ENCODE measurements at regions not wholly inside any gene's neighbourhood (a gene's known extent, or its start where the extent isn't known, plus 50 kb on each side); places are given as distances from the start of the nearest gene placed in this dataset.

DNA sequence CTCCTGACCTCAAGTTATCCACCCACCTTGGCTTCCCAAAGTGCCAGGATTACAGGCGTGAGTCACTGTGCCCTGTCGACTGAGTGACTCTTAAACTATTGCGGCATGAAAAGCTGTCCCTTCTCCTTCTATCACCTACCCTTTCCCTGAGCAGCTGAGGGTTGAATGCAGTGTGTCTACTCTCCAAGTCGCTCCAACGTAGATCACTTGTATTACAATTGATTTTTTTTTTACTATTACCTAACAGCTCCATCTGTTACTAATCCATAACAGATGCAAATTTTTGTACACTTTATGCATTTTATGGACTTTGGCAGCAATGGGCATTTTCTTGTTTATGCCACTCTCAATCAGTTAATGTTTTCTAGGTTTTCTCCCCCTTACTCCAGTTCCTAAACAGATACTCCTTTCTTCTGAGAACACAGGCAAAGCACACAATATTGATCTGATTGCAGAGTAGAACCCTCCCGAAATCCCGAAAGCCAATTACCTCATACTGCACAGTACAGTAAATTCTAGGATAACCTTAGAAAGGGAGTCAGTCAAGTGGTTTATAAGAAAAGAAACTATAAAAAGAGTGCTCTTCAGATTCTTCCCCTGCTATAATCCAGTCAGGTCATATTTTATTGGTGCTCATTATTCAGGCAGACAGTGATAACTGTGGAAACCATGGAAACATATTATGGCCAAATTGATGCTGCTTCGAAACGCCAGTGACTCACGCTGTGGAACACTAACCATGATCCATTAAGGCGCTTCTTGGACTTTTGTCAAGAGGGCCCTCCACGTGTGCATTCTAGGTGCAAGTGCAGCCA is 273.0 kb downstream of the ADGB start (continued):
- no peak for TF ChIP-seq GABPB1 (CRISPR knock-in tag; IDR thresholded peaks at IDR 0.05)
- 0 out of 2 replicates have a peak, but pooled peaks have one; percentile 12 for TF ChIP-seq POGZ (CRISPR knock-in tag; IDR thresholded peaks at IDR 0.05)
- TF ChIP-seq, protein P1, sequence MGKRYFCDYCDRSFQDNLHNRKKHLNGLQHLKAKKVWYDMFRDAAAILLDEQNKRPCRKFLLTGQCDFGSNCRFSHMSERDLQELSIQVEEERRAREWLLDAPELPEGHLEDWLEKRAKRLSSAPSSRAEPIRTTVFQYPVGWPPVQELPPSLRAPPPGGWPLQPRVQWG (CRISPR knock-in tag; IDR thresholded peaks at IDR 0.05; ENCODE audit: borderline replicate concordance, low read depth), result no peak
- TF ChIP-seq SMYD3 (CRISPR knock-in tag; IDR thresholded peaks at IDR 0.05), result no peak
- peak; percentile 43; the same call in 1 of the 2 replicates for TF ChIP-seq ONECUT2 (CRISPR knock-in tag; IDR thresholded peaks at IDR 0.05)
- TF ChIP-seq ZNF552 (CRISPR knock-in tag; IDR thresholded peaks at IDR 0.05; ENCODE audit: borderline replicate concordance), result no peak
- no peak for TF ChIP-seq PTBP1 (IDR thresholded peaks at IDR 0.05; ENCODE audit: low read depth, low read length, poor library complexity, severe bottlenecking)
- TF ChIP-seq, protein P2, sequence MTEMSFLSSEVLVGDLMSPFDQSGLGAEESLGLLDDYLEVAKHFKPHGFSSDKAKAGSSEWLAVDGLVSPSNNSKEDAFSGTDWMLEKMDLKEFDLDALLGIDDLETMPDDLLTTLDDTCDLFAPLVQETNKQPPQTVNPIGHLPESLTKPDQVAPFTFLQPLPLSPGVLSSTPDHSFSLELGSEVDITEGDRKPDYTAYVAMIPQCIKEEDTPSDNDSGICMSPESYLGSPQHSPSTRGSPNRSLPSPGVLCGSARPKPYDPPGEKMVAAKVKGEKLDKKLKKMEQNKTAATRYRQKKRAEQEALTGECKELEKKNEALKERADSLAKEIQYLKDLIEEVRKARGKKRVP (CRISPR knock-in tag; IDR thresholded peaks at IDR 0.05), result peak in 1 of 2 experiments; percentile 36; a peak in 1 of 4 replicates
- TF ChIP-seq NFE2L1 (CRISPR knock-in tag; IDR thresholded peaks at IDR 0.05; ENCODE audit: borderline replicate concordance), result no peak
- TF ChIP-seq ZNF253 (CRISPR knock-in tag; IDR thresholded peaks at IDR 0.05; ENCODE audit: borderline replicate concordance), result no peak
- no peak for TF ChIP-seq FOXP1 (IDR thresholded peaks at IDR 0.05)
- peak; percentile 20; the same call in 1 of the 2 replicates for TF ChIP-seq FOXP1 (CRISPR knock-in tag; IDR thresholded peaks at IDR 0.05)
- no peak for TF ChIP-seq FOXA1 (IDR thresholded peaks at IDR 0.05)
- TF ChIP-seq FOXA1 (CRISPR knock-in tag; IDR thresholded peaks at IDR 0.05), result no peak
- TF ChIP-seq SNRNP70 (IDR thresholded peaks at IDR 0.05; ENCODE audit: low read depth, low read length), result no peak
- TF ChIP-seq REPIN1 (CRISPR knock-in tag; IDR thresholded peaks at IDR 0.05; ENCODE audit: borderline replicate concordance, low read depth), result 0 out of 2 replicates have a peak, but pooled peaks have one; percentile 29
- TF ChIP-seq EHMT2 (IDR thresholded peaks at IDR 0.05; ENCODE audit: borderline replicate concordance, low read depth, low read length), result no peak
- peak; percentile 60 for TF ChIP-seq FOXP4 (CRISPR knock-in tag; IDR thresholded peaks at IDR 0.05)
- no peak for TF ChIP-seq SOX6 (IDR thresholded peaks at IDR 0.05)
- TF ChIP-seq SOX6 (CRISPR knock-in tag; IDR thresholded peaks at IDR 0.05), result peak; percentile 27; the same call in 1 of the 2 replicates
- TF ChIP-seq ZNF138 (CRISPR knock-in tag; IDR thresholded peaks at IDR 0.05; ENCODE audit: low read depth), result no peak
- no peak for TF ChIP-seq ZNF124 (CRISPR knock-in tag; IDR thresholded peaks at IDR 0.05)
- TF ChIP-seq, protein P3, sequence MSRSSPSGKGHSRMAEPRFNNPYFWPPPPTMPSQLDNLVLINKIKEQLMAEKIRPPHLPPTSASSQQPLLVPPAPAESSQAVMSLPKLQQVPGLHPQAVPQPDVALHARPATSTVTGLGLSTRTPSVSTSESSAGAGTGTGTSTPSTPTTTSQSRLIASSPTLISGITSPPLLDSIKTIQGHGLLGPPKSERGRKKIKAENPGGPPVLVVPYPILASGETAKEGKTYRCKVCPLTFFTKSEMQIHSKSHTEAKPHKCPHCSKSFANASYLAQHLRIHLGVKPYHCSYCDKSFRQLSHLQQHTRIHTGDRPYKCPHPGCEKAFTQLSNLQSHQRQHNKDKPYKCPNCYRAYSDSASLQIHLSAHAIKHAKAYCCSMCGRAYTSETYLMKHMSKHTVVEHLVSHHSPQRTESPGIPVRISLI (CRISPR knock-in tag; IDR thresholded peaks at IDR 0.05; ENCODE audit: borderline replicate concordance), result peak; percentile 58; the same call in 1 of the 2 replicates
- TF ChIP-seq GATAD1 (CRISPR knock-in tag; IDR thresholded peaks at IDR 0.05), result no peak
- TF ChIP-seq CHCHD3 (CRISPR knock-in tag; IDR thresholded peaks at IDR 0.05), result no peak
- no peak for TF ChIP-seq ZFP36 (IDR thresholded peaks at IDR 0.05; ENCODE audit: borderline replicate concordance, low read depth, low read length, partially characterized antibody)
- peak; percentile 26; the same call in 1 of the 2 replicates for TF ChIP-seq FOXK1 (CRISPR knock-in tag; IDR thresholded peaks at IDR 0.05; ENCODE audit: borderline replicate concordance, low read depth)
- TF ChIP-seq NFIC (IDR thresholded peaks at IDR 0.05; ENCODE audit: low read length), result peak; percentile 20; the same call in 1 of the 2 replicates
